ENCODE measurements at regions not wholly inside any gene's neighbourhood (a gene's known extent, or its start where the extent isn't known, plus 50 kb on each side); places are given as distances from the start of the nearest gene placed in this dataset.

DNA sequence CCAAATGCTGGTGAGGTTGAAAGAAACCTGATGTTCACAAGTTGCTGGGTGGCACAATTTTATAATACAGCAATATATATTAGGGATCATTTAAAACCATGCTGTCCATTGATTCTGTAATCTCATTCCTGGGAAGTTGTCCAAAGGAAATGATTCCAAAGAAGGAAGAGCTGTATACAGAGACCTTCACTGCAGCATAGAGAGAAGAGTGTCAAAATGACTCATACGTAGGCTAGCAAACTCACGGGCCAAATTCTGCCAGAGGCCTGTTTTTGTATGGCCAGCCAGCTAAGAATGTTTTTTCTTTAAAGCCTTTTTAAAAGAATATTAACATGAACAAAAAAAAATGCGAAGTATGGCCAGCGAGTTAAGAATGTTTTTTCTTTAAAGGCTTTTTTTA, 69.2 kb upstream of the MED13L start:
- TF ChIP-seq, protein P1, sequence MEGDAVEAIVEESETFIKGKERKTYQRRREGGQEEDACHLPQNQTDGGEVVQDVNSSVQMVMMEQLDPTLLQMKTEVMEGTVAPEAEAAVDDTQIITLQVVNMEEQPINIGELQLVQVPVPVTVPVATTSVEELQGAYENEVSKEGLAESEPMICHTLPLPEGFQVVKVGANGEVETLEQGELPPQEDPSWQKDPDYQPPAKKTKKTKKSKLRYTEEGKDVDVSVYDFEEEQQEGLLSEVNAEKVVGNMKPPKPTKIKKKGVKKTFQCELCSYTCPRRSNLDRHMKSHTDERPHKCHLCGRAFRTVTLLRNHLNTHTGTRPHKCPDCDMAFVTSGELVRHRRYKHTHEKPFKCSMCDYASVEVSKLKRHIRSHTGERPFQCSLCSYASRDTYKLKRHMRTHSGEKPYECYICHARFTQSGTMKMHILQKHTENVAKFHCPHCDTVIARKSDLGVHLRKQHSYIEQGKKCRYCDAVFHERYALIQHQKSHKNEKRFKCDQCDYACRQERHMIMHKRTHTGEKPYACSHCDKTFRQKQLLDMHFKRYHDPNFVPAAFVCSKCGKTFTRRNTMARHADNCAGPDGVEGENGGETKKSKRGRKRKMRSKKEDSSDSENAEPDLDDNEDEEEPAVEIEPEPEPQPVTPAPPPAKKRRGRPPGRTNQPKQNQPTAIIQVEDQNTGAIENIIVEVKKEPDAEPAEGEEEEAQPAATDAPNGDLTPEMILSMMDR (IDR thresholded peaks at IDR 0.05), result no peak
- TF ChIP-seq POLR2A (IDR thresholded peaks at IDR 0.05), result no peak
